GM21576 (cell line): ENCODE measurements at regions not wholly inside any gene's neighbourhood (a gene's known extent, or its start where the extent isn't known, plus 50 kb on each side); places are given as distances from the start of the nearest gene placed in this dataset.
"Not testable (repeated sequence)": the region's sequence is repeated elsewhere in the genome, so short reads cannot be mapped to it uniquely, and the experiment has no call there.

Experiments used
- ATAC-seq: cut with Tn5 transposase; IDR thresholded peaks from one replicate; pipeline ENCODE4 v1.9.1; 2021; ENCODE audit warnings: mild to moderate bottlenecking, moderate library complexity; ENCODE audit not compliant: unreplicated experiment

DNA sequence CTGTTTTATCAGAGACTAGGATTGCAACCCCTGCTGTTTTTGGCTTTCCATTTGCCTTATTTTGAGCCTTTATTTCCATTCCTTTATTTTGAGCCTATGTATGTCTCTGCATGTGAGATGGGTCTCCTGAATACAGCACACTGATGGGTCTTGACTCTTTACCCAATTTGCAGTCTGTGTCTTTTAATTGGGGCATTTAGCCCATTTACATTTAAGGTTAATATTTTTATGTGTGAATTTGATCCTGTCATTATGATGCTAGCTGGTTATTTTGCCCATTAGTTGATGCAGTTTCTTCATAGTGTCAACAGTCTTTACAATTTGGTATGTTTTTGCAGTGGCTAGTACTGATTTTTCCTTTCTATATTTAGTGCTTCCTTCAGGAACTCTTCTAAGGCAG is 88.5 kb upstream of the HCCS start:
- not testable (repeated sequence) for ATAC-seq

DNA sequence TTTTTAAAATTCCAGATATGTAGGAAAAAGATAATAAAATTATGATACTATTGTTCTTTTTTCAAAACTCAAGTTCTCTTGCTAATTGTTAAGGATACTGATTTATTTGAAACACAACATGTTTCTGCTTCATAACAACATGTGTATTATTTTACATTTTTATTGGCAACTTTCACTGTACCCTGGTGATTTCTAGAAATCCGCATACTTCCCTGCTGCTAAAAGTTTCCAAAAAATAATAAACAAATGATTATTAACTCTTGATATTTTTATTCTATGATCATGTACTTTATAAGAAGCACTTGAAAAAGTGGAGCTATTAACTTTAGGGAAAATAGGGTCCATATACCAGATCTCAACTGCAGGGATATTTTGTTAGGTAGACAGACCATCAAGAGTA is 71.2 kb upstream of the HCCS start:
- ATAC-seq, result no peak

DNA sequence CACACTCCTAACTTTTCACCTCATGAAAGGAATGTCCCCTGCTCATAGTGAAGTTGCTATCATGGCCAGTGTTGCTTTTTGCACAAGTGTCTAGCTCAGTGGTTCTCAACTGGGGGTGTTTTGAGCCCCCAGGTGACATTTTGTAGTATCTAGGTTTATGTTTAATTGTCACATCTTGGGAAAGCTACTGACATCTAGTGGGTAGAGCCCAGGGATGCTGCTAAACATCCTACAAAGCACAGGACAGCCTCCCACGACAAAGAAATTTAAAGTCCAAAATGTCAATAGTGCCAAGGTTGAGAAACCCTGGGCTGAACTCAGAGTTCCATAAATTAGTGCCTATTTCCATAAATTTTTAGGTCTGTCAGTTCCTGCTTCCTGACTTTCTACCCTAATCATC is 70.7 kb upstream of the HCCS start:
- no peak for ATAC-seq

DNA sequence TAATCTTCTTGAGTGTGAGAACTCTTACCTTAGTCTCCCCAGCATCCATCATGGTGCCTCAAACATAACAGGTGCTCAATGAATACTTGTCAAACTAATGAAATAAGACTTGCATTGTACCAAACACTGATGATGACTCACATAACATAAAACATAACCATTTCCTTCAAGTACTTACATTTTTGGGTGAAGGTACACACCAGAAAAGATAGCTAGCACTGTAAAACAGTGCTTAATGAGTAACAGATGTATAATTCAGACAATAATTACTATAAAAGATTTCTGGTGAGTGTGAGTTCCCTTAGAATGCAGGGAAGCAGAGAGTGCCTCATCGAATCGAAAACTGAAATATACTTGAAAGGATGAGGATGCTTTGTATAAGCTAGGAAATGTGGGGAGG is 70.1 kb upstream of the HCCS start:
- no peak for ATAC-seq

DNA sequence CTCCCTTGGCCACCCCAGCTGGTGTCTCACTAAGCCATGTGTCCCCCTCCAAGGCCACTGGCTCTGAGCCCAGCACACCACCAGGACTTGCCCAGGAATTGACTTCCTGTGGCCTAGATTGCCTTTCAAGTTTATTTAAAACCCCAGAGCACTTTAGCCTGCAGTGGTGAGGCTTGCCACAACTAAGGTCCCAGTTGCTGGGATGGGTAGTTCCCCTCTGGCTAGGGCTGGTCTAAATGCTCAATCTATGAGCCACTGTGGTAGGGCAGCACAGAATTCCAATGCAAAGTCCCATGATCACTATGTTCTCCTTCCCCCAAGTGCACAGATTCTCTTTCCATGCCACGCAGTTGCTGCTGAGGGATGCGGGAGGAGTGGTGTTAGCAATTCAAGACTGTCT is 61.1 kb upstream of the HCCS start:
- ATAC-seq, result no peak

DNA sequence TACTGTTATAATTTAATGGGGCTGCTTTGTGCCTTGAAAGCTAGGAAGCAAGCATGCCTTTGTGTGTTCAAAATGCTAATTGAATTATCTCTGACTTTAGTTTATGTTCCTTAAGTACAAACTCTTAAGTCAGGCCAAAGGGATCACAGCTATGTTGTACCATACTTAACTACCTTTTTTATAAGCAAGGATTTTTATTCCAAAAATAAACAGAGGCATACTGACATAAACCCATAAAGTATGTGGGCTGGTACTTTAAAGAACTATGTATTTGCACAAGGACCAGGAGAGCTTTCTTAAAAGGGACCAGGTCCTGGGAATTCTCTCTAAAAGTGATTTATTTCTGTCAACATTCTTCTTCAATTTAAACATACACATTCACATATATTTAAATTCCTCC is 57.8 kb upstream of the HCCS start:
- ATAC-seq, result no peak

DNA sequence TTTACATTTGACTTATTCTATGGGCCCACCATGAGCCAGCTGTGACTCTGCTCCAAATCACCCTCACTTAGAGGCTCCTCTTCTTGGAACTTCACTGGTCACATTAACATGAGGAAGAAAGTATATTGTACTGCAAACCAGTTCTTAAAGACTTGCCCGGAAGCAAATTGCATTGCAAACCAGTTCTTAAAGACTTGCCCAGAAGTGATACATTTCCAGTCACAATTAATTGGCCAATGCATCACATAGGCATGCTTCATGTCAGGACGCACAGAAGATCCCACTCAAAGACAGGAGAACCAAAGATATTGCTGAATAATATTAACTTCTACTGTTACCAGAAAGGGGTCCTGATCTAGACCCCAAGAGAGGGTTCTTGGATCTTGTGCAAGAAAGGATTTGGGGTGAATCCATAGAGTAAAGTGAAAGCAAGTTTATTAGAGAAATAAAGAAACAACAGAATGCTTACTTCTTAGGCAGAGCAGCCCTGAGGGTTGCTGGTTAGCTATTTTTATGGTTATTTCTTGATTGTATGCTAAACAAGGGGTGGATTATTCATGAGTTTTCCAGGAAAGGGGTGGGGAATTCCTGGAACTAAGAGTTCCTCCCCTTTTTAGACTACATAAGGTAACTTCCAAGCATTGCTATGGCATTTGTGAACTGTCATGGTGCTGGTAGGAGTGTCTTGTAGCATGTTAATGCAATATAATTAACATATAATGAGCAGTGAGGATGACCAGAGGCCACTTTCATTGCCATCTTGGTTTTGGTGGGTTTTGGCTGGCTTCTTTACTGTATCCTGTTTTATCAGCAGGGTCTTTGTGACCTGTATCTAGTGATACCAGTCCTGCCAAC is 54.6 kb upstream of the HCCS start:
- no peak for ATAC-seq

DNA sequence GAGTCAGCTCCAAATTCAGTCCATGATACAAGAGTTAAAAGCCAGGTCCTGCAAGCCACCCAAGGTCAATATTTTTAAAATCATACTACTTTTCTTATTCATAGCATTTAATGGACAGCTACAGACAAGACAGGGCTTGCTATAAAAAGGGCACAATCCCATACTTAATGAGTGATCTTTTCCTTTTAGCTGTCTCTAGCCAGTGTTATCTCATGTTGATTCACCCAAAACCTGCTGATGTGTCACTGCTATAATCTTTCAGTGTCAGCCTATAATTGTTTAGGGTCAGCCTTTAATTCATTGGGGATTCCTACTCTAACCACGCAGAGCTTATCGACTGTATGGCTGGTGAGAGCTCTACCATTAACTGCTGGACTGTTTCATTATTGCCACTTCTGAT is 51.2 kb upstream of the HCCS start:
- ATAC-seq, result no peak
